ENCODE measurements at regions not wholly inside any gene's neighbourhood (a gene's known extent, or its start where the extent isn't known, plus 50 kb on each side); places are given as distances from the start of the nearest gene placed in this dataset.

DNA sequence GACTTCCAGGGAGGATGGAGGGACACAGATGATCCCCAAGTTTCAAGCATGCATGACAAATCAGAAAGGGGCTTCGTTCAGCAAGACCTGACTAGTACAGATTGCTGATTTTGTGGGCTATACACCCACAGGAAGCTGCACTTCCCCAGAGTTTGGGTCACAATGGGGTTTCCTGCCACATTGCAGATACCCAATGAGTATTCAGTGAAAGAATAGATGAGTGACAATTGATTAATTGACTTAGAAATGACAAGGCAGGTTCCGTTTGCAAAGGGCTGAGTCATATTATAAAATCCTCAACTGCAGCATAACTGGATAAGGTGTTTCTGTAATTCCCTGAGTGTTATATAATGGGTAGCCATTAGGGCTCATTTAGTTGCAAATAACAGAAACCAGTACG is 146.6 kb upstream of the TBL1X start:
- DNase-seq, result peak; percentile 25

DNA sequence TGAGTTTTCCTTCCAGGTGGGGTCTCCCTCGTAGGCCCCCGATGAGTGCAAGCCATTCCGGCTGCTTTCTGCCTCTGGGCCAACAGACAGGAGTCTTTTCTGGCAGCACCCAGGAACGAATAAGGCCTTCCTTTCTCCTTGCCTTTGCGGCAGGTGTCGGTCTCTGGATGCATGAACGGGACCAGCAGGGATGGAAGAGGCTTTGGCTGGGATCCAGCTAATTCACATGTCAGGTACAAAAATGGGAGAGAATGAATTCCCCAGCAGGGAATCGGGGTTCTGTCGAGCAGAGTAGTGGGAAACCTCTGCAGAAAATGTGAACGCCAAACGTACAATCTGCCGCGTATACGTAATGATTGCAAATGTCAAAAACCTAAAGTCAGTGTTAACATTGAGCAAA is 146.1 kb upstream of the TBL1X start:
- no peak for DNase-seq

DNA sequence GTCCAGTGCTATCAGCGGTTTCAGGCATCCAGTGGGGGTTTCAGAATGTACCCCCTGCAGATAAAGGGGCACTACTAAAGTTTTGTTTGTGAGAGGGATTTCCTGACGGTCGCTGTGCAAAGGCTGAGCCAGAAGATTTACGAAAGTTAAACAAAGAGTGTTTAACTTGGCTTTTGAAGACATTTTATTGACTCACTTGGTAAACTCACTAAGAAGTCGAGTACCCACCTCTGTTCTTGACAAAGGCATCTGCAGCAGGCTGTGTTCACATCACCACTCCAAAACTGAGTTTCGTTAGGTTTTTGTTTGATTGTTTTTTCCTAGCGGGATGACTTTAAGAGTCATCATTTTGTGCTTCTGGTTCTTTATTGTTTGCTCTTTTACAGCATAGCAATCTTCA is 143.9 kb upstream of the TBL1X start:
- no peak for DNase-seq

DNA sequence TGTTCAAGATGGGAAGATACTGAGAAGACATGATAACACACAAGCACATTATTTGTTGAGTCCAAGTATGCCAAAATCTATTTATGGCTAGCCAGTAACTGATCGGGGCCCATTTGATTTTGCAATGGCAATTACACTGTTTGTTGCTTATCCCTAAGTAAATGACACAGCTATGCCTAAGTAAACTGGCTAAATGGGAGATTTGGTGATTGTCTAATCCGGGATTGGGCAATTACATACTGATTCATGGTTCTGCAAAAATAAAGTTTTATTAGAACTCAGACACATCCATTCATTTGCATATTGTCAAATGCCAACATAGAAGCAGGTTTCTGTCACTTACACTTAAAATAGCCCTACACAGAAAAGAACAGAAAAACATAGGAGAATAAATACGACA is 140.2 kb upstream of the TBL1X start:
- no peak for DNase-seq

DNA sequence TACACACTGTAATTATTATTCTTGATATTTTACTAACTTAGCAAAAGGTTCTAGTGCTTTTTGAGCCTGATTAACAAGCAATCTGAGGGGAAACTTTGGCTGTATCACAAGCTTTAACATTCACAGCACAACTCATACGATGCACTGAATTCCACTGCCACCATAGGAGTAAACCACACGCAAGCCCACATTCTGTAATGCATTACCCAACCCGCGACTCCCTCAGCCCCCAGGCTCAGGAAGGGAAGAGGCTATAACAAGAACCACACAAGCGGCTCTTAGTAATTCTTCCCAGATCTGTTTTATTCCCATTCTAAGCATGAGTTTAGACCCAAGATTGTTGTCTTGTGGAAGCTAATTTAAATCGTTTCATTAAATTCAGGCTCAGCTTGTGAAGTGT is 138.5 kb upstream of the TBL1X start:
- DNase-seq, result no peak

DNA sequence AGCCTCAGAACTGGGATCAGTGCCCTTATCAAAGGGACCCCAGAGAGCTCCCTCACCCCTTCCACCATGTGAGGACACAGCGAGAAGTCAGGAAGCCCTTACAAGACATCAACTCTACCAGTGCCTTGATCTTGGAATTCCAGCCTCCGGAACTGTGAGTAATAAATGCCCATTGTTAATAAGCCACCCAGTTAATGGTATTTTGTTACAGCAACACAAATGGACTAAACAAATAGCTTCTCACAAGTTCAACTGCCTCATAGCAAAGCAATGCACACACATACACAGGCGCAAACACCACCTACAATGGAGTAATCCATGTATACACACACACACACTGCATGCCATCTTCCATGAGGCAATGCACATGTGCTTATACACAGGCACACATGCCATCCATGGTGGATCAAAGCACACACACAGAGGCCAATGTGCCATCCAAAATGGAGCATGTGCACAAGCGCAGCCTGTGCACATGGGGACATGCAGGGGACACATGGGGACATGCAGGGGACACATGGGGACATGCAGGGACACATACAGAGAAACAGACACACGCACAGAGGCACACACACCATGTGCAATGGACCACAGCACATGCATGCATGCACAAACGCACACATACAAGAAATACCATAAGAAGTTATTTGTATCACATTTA is 137.6 kb upstream of the TBL1X start:
- no peak for DNase-seq

DNA sequence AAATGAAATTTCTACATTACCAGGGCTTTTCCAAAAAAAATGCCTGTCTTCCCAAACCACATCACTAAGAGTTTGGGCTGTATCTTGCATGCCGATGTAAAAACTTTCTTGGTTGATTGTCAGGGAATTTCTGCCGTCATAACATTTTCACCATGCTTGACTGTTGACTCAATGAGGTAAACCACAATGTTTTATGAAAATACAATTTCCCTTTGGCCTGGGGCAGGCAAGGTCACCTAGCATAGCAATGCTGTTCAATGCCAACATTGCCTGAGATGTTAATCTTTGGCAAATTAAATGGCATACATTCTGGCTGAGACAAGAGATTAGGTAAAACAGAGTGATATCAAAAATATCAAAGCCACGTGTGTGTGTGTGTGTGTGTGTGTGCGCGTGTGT is 137.1 kb upstream of the TBL1X start:
- DNase-seq, result no peak

DNA sequence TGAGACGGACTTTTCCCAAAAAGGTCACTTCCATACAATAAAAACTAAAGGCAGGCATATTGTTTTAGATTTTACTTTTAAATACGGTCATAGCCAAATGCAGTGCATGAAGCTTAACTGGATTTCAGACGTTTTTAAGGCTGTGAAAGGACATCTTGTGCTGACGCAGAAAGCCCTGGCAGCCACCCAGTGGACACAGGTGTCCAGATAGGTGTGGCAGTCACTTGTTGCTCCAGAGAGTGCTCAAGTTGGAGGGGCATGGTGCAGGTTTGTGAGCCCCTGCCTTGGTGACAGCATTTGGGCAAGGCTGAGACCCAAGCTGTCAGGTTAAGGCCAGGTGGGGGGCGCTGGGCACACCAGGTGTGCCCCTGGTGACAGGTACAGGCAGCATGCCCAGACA is 135.8 kb upstream of the TBL1X start:
- DNase-seq, result no peak

DNA sequence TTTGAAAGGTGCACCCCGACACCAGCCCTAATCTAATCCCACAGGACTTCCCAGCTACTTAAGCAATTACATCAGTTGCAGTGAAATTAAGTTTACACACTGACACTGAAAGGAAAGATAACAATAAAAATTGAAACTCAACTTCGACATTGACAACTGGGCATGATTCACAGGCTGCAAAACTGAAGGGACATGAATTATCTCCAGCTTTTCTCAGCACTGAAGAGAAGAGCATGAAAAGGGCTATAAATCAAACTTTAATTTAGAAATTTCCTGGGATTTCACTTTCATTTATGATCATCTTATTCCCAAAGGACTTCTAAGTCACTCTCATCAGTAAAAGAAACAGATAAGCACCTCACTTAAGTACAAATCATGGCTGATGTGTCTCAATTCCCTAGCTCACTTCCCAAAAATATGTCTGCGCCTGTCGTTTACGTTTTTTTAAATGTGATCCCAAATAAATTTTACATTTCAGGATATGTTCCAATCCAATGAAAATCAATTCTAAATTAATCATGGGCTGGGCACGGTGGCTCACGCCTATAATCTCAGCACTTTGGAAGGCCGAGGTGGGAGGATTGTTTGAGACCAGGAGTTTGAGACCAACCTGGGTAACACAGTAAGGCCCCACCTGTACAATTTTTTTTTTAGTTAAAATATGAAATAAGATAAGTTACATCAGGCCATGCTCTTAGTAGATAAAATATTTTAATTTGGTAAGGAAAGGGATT is 134.4 kb upstream of the TBL1X start:
- DNase-seq, result no peak

DNA sequence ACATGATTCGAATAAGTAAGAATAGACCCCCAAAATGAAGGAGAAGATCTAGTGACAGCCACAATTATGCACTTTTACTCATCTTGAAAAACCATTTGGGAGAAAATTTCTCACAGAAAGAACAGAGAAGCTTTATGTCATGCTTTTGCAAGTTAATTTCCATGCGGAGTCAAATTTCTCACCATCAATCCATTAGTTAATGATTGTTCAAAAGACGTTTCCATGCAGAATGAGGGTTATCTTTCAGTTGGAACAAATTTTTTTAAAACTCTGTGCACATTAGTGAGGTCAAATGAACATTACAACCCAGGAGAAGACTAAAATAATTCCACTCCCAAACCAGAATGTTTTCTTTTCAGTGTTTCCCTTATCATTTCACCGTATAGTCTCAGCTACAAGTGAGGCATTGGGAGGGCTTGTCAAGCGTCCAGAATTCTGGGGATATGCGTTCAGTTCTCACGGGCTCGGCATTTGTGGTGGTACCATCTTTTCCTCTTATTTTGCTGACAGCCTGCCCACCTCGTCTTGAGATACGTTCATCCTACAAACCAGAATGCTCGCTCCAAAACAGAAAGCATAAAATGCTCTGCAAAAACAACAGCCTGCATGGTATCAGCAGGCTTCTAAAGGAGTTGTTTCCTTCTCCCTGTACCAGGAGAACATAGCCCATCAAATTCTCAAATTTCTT is 130.8 kb upstream of the TBL1X start:
- DNase-seq, result no peak

DNA sequence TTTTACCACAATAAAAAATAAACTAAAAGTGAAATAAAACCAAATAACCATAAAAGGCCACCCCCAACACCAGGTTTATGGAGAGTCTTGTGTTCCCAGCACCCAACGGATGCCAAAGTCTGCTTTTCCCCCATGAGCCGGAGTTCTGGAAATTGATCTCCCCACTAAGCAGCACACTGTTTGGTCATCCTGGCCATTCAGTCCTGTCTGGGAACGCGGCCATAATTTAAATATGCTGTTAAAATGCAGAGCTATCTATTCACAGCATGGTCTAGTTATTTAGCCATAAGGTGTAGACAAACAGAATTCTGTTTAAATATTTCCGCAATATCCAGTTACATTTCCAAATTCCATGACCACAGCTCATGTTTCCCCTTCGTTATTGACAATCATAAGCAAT is 129.6 kb upstream of the TBL1X start:
- no peak for DNase-seq

DNA sequence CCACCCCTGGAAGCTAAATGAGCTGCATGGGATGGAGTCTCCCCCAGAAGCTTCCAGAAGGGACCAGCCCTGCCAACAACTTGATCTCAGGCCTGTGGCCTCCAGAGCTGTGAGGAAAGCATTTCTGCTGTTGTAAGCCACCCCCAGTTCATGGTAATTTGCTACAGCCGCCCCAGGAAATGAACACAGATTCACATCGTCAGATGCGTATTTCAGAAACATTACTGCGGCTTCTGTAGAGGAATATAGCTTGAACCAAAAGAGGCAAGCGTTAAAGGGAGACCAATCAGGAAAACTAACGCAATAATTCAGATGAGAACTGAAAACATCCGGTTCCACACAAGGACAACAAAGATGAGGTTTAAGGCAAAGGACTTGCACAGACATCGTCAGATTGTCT is 128.4 kb upstream of the TBL1X start:
- peak; percentile 3 for DNase-seq

DNA sequence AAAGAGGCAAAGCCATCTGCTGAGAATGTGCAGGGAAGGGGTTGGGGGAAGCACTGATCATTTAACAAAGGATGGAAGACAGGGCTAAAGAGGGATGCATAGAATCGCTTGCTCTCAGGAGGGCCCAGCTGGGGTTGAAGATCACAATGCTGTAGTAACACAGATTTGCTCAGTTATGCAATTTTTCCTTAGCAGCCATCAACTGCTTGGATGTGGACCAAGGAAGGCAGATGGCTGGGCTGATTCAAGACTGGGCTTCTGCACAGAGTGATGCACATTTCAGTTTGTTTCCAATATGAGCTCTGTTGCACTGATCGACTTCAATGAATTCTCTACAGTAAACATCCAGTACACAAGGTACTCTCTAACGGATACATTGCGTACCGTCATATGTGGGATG is 127.8 kb upstream of the TBL1X start:
- DNase-seq, result no peak

DNA sequence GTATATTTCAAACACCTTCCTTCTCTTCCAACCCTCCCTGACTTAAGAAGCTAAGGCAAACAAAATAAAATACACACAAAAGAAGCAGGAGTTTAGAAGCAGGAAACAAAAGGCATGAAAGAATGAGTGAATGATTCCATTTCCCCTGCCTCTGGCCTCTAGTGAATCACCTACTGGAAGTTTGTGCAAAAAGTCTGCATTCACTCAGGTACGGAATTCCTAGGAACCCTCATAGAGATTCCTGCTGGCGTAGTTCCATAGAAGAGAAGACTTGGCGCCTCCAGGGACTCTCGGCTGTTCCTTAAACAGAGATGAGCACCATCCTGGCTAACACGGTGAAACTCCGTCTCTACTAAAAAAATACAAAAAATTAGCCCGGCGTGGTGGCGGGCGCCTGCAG is 125.9 kb upstream of the TBL1X start:
- no peak for DNase-seq

DNA sequence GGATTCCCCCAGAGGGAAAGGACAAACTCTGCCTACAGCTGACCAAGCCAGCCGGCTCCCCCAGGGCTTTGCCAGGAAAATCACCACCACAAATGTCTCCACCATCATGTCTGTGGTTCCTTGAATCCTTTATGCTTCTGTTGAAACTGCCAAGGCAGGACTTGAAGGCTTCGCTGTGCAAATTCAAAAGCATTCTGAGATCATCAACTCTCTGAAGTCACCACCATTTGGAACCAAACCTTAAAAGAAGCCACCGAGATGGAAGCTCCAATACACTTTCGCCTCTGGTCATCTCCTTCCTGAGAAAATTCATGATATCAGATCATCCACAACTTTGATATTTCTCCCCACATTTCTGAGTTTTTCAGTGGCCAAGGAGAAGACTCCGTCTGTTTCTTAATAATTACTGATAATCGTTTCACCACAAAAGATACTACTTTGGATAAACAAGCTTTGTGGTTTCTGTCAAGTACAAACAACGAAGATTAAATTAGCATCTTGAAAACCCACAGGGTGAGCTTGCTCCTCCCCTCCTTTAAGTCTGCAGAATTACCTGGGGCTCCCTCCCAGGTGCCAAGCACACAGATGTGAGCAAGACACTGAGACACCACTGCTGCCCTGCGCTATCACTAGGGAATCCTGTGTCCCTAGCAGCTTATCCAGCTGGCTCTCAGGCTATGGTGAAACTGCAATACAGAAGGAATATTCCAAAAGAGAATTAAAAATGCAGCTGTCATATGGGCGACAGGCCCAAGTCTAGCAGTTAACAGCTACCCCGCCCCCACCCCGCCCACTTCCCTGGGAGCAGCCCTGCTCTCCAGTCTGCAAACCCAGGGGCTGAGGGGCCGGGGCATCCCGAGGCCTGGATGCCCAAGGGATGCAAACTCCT is 125.0 kb upstream of the TBL1X start:
- DNase-seq, result peak; percentile 21

DNA sequence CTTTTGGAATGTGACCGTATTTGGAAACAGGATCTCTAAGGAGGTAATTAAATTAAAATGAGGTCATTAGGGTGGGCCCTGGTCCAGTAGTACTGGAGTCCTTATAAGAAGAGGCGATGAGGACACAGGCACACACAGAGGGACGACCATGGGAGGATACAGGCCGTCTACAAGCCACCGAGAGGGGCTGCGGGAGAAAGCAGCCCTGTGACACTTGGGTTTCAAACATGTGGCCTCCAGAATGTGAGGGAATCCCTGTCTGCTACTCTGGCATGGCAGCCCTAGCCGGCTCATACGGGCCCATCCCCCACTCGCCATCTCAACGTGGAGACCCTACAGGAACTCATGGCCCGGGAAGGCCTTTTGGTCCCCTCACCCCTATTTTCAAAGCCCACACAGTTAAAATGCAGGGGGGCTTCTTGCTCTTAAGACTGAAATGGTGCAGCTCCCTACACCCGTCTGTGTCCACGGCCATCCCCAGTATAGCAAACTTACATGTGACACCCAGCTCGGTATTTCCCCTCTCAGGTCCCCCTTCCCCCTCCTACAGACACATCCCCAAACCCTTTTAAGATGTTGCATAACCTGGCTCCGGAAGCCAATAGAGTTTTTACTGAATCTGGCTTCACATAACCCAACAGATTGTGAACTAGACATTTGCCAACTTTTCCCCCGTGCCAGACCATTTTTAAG is 124.1 kb upstream of the TBL1X start:
- peak; percentile 29 for DNase-seq

DNA sequence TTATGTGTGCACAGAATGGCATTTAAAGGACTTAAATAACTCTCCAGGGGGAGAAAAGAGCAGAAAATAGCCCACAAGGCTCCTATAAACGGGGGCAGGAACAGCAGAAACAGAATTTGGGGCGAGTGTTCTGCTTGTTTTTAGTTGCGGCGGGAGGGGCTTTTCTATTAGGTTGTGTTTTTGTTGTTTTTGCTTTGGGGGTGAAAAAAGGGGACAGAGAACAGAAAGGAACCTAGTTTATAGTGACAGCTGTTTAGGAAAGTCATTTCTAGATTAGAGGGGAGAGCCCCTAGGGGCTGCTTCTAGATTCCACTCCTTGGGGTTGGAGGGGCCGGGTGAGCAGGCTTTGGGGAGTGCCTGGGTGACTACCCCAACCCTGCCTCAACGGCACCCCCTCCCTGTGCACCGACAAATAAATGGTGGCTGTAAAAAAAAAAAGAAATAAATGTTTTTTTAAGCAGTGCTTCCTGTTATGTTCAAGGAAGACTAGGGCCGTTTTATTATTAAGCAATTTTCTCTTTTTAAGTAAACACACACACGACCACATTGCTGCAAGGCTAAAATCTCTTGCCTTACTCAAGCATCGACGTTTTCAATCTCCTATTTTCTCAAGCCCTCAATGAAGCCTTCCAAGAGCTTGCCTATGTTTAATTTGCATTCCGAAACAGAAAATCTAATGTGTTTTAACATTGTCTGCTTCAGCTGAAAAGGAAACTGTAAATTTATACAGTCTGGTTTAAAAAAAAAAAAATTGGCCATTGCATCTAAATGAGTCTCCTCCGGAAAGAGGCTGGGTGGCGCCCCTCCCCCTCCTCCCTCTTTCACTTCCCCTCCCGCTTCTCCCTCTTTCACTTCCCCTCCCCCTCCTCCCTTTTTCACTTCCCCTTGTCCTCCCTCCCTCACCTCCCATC is 123.3 kb upstream of the TBL1X start:
- peak; percentile 62 for DNase-seq

DNA sequence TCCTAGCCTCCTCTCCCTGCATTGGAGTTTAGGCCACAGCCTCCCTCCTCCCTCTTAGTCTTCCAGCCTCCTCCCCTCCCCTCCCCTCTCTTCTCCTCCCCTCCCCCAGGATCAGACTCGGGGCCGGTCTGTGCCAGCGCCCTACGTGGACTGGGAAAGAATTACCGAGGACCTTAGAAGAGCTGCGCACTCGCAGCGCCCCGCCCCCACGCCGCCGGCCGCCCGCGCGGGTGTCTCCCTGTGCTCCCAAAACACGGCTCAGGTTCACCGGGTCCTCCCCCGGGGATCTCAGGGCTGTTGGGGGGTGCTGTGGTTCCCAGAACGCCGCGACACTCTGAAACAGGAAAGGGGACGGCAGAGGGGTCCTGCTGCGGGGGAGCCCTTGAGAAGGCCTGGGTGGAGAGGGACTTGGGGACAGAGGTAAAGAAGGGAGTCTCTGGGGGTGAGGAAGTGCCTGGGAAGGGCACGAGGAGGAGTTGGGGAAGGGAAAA is 122.3 kb upstream of the TBL1X start:
- peak; percentile 55 for DNase-seq

DNA sequence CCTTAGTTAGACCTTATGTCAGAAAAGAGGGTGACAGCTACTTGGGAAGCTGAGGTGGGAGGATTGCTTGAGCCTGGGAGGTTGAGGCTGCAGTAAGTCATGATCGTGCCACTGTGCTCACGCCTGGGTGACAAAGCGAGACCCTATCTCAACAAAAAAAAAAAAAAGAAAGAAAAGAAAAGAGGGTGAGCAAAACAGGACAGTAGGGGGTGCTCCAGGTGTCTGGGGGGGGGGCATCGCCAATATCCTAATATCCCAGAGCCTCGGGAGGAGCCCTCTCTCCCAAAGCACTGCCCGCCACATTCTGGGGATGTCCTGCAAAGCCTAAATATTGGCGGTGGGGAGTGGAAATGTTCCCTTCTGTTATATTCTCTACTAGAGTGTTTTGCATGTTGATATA is 120.9 kb upstream of the TBL1X start:
- no peak for DNase-seq

DNA sequence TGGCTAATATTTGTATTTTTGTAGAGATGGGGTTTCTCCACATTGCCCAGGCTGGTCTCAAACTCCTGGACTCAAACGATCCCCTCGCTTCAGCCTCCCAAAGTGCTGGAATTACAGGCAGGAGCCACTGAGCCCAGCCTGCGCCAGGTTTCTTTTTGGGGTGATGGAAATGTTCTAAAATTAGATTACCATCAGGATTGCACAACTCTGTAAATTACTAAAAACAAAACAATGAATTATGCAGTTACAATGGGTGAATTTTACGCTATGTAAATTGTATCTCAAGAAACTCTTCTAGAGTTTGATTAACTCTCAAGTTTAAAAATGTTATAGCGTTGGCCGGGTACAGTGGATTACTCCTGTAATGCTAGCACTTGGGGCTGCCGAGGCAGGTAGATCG is 118.9 kb upstream of the TBL1X start:
- no peak for DNase-seq

Data from activated naive CD4-positive, alpha-beta T cell treated with Interleukin-2 at 50 U/mL for 16 hours (primary cell).